ENCODE measurements at regions not wholly inside any gene's neighbourhood (a gene's known extent, or its start where the extent isn't known, plus 50 kb on each side); places are given as distances from the start of the nearest gene placed in this dataset.

DNA sequence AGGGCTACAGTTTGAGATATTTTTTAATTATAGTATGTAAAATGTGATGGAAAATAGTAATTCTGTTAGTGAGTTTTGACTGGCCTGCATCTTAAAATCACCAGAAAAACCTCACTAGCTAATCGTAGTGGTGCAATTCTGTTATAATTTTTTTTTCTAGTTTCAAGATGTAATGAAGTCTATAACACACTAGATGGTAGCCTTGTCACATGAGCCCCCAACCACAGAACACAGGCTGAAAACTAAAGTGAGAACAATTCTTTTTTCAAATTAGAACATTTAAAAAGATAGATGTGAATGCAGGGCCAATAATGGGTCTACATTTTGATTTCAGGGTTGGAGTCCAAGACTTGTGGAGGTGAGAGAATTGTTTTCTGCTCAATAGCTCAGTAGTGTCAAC, 83.3 kb upstream of the KCNH8 start:
- no peak for DNase-seq (ENCODE audit: low read depth)
- no peak overlapping the region for H3K4me3 ChIP-seq (ENCODE audit: low read length)
- TF ChIP-seq, protein P1, sequence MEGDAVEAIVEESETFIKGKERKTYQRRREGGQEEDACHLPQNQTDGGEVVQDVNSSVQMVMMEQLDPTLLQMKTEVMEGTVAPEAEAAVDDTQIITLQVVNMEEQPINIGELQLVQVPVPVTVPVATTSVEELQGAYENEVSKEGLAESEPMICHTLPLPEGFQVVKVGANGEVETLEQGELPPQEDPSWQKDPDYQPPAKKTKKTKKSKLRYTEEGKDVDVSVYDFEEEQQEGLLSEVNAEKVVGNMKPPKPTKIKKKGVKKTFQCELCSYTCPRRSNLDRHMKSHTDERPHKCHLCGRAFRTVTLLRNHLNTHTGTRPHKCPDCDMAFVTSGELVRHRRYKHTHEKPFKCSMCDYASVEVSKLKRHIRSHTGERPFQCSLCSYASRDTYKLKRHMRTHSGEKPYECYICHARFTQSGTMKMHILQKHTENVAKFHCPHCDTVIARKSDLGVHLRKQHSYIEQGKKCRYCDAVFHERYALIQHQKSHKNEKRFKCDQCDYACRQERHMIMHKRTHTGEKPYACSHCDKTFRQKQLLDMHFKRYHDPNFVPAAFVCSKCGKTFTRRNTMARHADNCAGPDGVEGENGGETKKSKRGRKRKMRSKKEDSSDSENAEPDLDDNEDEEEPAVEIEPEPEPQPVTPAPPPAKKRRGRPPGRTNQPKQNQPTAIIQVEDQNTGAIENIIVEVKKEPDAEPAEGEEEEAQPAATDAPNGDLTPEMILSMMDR (IDR thresholded peaks at IDR 0.05; ENCODE audit: insufficient read depth, low read depth, low read length, missing control alignments): peak; percentile 35

DNA sequence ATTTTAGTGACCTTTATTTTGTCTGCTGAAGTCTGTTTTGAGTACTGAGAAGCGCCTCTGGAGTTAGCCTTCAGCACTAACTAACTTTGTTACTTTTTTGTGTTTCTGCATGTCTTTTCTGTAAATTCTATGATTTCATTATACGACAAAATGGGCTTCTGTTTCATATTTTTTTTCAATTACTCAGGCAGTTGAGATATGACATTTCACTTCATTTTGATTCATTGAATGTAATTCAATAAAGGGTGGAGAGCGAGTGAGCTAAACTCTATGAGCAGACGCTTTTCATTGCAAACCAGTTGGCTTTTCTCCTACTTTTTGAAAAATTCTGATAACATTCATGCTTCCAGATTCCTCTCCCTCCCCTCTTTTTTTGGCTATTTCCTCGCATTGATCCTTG, 84.4 kb upstream of the KCNH8 start:
- TF ChIP-seq, protein P1 (IDR thresholded peaks at IDR 0.05; ENCODE audit: insufficient read depth, low read depth, low read length, missing control alignments): no peak
- no peak overlapping the region for H3K4me3 ChIP-seq (ENCODE audit: low read length)
- DNase-seq (ENCODE audit: low read depth): no peak

DNA sequence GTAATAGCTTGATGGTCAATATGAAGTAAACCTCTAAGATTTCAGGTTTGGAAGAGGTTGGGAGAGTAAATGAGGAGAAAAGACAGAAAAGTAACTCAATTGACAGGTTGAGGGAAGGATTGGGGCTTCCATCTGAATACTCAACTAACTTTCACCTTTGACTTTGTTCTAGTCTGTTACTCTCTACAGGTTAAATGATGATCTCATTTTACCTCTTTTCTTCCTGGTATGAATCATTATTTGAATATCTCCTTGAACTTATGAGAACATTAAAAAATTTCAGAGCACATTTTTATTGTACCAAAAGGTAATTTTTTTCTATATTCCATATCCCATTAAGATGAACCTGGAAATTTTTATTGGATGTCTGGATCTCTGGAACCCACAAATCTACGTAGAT, 87.9 kb upstream of the KCNH8 start:
- TF ChIP-seq, protein P1 (IDR thresholded peaks at IDR 0.05; ENCODE audit: insufficient read depth, low read depth, low read length, missing control alignments): no peak
- DNase-seq (ENCODE audit: low read depth): no peak
- no peak overlapping the region for H3K4me3 ChIP-seq (ENCODE audit: low read length)

DNA sequence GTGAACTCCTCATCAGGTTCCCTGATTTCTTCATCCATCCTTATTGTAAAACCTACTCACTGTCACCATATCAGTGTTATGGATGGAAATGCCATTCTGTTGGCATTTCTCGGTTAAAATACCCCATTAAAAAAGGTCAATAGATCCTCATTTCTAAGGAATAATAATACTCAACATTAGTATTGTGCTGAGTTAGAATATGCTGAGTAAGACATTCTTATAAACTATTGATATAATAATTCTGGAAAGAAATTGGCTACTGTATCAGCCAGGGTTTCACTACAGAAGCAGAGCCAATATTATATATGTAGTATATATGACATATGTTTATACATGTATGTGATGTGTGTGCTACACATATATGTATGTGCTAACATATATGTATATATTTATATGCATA, 95.4 kb upstream of the KCNH8 start:
- H3K4me3 ChIP-seq (ENCODE audit: low read length): no peak overlapping the region
- TF ChIP-seq, protein P1 (IDR thresholded peaks at IDR 0.05; ENCODE audit: insufficient read depth, low read depth, low read length, missing control alignments): no peak
- no peak for DNase-seq (ENCODE audit: low read depth)

DNA sequence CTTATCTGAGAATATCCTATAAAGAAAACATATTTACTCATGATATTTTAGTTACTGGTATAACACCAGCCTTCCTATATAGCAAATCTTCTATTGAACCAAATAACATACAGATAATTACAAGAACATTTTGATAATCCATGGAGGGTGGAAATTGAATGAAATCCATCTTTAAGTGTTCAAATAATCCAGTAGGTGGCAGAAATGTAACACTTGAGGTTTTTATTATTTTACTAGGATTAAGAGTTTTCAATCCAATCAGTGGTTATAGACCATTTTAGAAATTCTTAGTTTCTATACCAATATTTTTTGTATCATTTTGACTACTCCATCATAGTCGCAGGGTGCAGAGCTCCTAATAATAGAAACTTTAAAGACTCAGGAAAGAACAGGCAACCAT, 101.9 kb upstream of the KCNH8 start:
- DNase-seq (ENCODE audit: low read depth): no peak
- H3K4me3 ChIP-seq (ENCODE audit: low read length): no peak overlapping the region
- TF ChIP-seq, protein P1 (IDR thresholded peaks at IDR 0.05; ENCODE audit: insufficient read depth, low read depth, low read length, missing control alignments): no peak

DNA sequence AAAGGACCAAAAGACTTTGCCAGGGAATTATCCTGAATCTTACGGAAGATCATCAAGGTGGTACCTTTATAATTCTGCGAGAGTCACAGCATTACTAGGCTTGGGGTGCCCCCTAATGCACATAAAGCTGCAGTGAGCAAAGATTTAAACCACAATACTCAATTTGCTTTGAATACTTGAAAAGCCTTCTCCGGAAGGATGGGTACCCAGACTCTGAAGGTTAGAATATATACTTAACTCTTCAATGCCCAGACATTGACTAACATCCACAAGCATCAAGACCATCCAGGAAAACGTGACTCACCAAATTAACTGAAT, 117.8 kb upstream of the KCNH8 start:
- DNase-seq (ENCODE audit: low read depth): no peak
- TF ChIP-seq, protein P1 (IDR thresholded peaks at IDR 0.05; ENCODE audit: insufficient read depth, low read depth, low read length, missing control alignments): no peak
- no peak overlapping the region for H3K4me3 ChIP-seq (ENCODE audit: low read length)

DNA sequence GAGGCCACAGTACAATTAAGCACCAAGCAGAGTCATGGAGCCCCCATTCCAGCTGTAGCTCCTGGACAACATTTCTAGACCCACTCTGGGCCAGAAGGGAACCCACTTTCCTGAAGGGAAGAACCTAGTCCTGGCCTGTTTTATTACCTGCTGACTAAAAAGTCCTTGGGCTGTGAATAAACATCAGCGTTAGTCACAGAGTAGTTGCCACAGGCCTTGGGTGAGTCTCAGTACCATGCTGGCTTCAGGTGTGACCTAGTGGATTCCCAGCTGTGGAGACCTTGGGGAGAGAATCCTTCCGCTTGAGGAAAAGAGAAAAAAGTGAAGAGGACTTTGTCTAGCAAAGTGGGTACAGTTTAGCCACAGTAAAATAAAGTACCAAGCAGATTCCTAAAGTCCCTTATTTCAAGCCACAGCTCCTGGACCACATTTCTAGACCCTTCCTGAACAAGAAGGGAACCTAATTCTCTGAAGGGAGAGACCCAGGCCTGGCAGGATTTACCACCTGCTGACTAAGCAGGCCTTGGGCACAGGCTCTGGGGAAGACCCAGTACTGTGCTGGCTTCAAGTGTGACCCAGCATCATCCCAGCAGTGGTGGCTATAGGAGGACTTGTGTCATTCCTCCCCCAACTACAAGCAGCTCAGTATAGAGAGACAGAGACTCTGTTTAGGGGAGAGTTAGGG, 118.3 kb upstream of the KCNH8 start:
- peak; percentile 12 for DNase-seq (ENCODE audit: low read depth)
- no peak overlapping the region for H3K4me3 ChIP-seq (ENCODE audit: low read length)
- TF ChIP-seq, protein P1 (IDR thresholded peaks at IDR 0.05; ENCODE audit: insufficient read depth, low read depth, low read length, missing control alignments): no peak

All from epithelial cell of esophagus (primary cell).